Activated CD4-positive, alpha-beta T cell treated with anti-CD3 and anti-CD28 coated beads, Interleukin-2, amount 50 U/mL, for 48 hours (primary cell): ENCODE measurements at regions not wholly inside any gene's neighbourhood (a gene's known extent, or its start where the extent isn't known, plus 50 kb on each side); places are given as distances from the start of the nearest gene placed in this dataset.

Experiments used
- DNase-seq, 2 experiments: peaks; one replicate each; pipeline ENCODE4 v3.0.0-alpha.2; 2020

DNA sequence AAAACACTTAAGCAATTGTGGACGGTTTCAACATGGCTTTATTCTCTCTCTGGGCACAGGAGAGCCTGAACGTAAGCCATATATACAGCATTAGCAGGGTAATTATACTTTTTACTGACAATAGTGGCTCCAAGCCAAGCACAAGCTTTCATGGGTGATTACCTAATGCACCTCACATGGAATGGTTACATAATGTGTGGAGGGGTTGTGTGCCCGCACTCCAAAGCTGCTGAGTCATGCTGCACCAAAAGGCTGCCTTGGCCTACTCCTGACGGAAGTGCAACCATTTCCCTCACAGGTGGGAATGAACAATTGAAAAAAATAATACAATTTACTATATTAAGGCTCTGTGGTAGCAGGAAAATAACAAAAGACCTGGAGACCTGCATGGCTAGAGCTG, 86.5 kb upstream of the ATP10B start:
- DNase-seq: no peak

DNA sequence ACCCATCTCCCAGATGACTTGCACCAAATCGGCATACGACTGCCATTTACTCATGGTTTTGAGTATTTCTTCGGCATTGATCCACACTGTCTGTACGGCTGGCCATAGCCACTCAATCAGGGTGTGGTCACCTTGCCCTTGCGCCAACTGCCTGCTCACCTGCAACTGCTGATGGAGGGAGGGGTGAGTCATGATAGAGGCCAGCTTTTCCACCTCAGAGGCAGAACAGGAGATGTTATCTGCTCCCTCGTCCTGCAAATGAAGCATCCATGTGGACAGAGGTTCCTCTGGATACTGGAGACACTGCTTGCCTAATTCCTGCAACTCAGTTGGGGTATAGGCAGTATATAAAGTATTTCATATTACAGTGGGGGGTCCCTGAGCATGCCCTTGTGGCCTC, 85.6 kb upstream of the ATP10B start:
- no peak for DNase-seq

DNA sequence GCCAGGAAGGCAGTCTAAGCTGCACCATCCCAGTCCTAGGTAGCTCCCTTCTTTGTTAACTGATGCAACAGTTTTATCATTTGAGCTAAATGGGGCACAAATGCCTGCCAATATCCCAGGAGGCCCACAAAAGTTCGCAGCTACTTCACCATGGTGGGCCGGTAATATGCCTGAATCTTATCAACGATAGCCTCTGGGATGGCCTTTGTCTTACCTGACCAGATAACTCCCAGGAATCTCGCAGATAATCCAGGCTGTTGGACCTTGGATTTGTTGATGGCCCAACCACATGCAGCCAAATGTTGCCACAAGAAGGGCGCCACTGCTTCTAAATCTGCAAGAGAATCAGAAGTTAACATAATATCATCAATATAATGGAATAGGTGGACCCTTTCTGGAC, 83.8 kb upstream of the ATP10B start:
- no peak for DNase-seq

DNA sequence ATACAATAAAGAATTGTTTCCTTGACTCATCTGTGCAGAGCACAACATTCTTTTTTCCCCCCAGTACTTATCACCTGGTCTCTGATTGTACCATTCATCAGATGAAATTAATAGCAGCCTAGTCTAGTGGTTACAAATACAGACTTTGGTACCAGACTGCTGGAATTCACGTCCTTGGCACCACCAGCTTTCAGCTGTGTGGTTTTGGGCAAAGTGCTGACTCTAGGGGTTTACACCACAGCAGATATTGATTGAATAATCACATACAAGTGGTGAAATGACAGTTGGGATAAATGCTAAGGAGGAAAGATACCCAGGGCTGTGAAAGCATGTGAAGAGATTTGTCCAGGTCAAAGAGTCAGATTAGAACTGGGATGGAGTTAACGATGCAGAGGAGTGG, 79.3 kb upstream of the ATP10B start:
- DNase-seq: no peak

DNA sequence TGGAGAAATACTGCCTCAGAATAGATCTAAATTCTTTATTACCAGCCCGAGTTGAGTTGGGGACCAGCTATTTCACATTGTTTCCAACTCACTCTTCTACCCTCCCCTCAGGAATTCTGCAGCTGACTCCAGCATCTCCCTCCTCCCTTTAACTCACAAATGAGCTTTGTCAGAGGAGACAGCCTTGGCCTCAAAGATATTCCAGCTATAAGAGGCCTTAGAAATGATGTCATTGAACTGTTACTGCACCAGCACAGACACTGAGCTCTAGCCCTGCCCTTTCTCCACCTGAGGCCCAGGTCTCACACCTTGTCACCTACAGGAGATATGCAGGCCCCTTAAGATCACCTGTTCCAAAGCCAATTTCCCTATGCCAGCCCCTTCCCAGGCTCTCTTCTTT, 78.4 kb upstream of the ATP10B start:
- DNase-seq: no peak

DNA sequence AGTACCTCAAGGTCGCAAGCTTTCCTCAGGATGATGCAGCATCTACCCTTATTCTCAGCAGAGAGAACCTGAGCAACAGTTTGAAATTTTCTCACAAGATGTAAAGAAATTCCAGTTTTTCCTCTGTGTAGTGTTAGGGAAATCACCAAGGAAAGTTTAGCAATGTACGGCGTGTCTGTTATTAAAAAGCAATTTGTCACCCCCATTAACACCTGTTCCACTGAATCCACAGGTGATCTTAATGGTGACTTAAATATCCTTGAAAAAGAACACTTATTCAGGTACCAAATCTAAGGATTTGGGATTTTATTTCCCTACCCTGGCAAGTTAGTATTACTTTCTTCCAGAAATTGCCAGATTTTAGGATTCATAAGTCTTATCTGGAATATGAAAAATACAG, 77.9 kb upstream of the ATP10B start:
- DNase-seq: no peak

DNA sequence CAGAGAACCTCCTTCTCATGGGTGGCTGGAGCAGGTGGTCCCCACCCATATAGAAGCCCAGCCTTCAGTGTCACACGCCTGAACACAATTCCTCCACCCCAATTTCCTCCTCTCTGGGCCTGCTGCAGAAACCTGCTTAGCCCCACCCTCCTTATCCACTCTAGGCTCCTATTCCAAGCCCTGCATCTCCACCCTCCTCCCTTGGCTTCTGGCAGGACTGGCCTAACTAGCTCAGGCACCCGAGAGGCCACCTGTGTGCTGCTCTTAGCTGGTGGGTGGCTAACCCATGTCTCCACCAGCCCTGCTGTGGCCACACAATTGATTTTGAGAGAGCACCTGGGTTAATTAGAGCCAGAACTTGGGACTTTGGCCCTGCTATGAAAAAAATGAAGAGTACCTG, 77.3 kb upstream of the ATP10B start:
- no peak for DNase-seq

DNA sequence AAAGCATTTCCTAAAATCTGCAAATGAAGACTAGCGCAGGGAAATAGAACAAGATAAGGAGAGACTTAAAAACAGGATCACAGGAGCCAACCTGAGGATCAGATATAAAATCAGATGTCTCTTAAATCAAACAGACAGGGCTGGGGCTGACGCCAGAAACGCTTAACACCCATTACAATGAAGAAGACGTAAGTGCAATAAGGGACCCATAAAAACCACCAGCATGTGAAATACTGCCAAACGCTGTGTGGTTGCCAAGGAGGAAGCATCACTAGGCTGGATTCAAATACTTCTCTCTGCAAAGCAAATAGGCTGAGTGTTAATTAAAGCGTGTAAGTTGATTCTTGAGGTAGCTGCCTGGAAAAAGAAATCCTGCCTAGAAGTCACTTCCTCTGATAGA, 74.4 kb upstream of the ATP10B start:
- no peak for DNase-seq

DNA sequence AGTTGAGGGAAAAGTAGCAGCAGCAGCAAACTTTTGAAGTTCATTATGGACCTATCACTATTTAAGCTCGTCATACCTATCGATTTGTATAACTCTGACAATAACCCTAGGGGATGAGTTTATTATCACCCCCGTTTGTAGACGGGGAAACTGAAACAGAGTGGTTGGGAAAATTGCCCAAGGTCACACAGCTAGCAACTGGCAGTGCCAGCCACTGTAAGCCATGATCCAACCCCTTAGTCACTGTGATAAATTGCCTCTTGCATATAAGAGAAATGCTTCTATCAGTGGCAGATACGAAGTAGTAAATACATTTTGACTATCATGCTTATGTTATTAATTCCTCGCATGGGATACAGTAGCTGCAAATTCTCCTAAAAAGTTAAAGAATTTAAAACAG, 73.3 kb upstream of the ATP10B start:
- DNase-seq: no peak

DNA sequence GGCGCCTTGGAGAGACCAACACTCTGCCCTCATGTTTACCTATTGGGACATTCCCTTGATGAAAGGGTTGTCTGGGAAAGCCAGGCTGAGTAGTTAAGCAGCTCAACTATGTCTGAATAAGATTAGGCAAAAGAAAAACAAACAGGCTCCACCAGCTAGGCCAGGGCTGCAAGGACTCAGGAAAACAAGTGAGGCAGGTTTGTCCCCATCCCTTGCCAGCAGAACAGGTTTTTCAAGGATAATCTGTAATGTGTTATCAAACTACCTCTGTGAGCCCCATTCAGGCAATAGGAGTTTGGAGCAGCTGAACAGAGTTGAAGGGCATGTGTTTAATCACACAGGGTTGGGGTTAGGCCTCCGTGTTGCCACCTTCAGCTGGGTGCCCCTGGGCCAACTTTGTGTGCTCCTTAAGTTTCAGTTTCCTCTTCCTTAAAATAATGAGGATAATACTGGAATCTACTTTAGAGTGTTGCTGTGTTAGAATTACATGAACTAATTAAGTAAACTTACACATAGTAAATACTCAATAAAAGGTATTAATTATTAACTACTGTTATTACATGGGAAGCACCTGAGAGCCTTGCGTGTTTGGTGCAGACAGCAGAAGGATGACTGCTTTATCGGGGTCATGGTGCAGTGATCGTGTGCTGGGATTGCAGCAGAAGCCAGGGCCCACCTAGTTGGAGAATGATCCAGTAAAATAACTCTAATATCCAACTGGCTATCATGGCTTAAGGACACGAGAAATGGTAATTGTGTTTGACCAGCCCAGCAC, 72.1 kb upstream of the ATP10B start:
- no peak for DNase-seq

DNA sequence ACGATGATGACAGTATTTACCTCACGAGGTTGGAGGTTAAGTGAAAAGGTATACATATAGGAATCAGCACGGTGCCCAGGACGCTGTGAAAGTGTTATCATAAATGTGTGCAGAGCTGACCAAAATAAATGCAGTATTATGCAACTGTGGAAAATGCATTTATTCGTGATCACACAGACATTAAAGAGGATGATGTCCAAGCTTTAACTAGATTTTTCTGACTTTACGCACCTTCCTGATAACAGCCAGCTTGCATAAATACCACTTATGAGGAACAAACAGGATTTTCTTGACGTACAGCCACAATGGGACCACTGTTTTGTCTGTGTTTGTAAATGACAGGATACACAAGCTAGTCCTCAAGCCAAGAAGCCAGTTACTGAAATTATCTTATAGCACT, 71.4 kb upstream of the ATP10B start:
- DNase-seq: no peak

DNA sequence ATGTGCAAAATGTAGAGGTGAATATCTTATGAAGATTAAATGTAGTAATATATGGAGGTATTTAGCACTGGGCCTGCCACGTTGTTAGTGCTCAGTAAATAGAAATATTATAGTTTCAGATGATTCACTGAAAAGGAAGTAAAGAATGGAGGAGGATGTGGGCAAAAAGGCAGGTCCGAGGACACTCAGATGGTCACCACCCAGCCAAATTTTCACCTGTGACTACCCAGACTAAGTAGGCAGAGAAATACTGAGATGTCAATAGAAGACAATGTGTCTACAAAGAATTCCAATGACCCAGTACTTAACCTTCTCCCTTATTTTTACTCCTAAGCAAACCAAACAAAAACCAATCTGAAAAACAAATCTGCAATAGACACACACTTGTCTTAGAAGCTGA, 70.3 kb upstream of the ATP10B start:
- DNase-seq: no peak

DNA sequence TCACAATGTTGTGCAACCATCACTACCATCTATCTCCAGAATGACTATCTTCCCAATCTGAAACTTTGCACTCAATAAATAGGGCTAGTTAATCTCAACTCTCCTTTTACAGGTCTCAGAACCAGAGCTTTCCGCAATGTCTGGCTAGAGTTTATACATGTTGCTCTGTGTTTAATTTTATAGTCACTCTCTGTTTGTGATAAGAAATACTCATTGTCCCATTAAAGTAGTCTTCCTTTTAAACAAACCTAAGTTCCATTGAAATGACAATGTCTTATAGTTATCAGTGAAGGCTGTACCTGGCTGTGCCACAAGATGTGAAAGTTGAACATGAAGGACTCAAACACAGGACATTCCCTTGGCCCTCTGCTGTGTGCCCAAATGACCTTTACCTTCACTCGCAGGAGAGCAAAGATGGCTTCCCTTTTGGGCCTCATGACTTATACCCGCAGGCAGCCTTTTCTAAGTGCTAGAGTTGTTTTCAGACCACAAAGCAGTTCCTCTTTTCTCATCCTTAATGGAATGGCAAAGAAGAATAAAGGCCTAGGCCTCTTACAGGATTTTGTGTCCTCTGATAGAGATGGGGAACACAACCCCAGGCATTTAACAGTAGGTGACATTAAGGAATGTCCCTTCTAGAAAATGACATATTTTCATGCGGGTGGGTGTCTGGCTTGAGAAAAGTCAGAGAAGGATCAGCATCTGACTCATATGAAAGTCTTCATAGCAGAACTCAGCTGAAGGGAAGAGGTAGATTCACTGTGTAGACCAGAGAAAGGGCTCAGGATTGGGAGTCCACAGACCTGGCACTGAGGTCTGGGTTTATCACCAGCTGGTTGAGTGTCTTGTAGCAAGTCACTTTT, 69.6 kb upstream of the ATP10B start:
- no peak for DNase-seq

DNA sequence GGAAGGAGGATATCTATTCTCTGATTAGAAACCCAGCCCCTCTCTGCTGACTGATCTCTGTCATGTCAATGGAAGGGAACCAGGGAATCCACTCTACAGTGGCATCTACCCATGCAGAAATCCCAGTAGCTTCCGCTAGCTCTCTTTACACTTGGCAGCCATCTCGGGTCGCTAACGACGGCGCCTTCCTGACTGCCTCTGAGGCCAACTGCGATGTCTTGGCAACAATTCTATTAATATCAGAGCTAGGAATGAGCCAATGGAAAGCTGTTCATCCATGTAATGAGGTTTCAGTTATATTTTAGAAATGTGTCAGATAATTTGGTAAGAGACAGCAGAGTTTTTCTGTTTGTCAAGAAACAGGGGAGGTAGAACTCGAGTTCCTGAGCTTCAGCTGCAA, 67.6 kb upstream of the ATP10B start:
- DNase-seq: no peak

DNA sequence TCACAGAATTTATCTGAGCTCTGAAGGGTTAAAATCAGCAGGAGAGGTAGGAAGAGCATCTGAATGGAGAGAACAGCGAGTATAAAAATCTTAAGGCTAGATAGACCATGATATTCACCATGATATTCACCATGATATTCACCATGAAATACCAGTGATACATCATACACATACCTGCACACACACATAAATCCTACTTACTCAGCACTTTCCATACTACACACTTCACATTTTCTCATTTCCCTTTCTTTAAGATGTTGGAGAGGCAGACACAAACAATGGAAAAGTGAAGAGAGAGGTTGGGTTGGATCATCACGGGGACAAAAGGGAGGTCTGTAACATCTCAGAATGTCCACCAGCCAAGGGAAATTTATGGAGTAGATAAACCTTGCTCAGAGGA, 66.4 kb upstream of the ATP10B start:
- DNase-seq: no peak

DNA sequence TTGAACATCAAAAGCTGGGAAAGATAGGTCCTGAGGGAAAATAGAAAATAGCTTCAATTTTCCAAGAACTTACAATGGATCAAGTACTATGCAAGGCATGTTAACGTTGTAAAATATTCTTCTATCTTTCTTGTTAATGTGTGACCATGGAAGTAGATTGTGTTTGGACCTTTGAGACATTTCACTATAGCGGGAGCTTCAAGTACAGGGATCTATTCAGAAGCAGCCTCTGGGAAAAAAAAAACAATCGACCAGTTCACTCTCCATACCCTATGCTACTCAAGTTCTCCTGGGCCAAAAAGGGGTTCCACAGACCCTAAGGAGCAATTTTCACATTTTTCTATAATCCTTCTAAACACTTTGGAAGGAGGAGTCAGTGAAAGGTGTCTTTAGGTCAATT, 54.1 kb upstream of the ATP10B start:
- no peak for DNase-seq

DNA sequence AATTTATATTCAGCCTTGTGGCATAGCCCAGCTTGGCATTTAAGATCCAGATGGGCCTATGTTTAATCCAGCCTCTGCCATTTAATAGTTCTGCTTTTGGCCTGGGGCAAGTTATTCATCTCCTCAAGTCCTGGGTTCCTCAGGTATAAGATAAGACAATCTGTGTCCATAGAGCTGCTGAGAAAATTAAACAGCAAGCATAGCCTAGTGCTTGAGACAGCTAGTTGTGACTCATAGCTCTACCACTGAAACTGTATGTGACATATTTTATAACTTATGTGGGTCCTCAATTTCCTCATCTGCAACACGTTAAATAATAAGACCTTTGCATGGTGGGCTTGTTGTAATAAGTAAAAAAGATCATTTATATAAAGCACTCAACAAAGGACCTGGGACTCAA, 53.3 kb upstream of the ATP10B start:
- no peak for DNase-seq

DNA sequence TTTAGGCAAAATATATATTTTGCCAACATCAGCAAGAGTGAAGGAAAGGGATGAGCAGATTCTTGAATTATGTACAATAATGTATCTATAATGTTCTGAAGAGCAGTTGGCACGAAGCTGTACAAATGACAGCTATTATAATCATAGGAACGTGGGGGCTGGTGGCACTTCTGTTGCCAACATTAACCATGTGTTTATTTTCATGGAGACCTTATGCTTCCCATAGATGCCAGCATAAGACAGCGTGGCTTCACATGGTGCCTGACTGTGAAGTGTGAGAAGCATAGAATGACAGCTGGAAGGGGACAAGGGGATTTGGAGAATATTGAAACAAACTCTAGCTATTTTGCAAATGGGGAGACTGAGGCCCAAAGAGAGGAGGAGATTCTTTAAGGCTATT, 52.6 kb upstream of the ATP10B start:
- DNase-seq: no peak

DNA sequence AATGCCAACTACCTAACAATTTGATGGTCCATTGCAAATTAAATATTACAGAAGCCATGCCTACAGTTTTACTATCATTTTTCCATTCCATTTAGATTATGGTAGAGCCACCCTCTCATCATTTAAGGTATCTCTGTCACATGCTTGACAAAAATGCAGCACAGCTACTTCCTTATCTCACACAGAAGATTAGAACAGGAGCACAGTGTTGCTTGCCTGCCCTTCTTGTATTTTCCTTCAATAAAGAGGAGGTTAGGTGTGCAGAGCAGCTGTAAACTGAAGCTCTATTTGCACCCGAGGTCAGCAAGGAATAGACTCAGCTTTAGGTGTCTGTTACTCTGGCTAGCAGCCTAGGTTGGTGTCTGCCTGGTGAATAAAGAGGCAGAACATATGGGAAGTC, 51.5 kb upstream of the ATP10B start:
- no peak for DNase-seq

DNA sequence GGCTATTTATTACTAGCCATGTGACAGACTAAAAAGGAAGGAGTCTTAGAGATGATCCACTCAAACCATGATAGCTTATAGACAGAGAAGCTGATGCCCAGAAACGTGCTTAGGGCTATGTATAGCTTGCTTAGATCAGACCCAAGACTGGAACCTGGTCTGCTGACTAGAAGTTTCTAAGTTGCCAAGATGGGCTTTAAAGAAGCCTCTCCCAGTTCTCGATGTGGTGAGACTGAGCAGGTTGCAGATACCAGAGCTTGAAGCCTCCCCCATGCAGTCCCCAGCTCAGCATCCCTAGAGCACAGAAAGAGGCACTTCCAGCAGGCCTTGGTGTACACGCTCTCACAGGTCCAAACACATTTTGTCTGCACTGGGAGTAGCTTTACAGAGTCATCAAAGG, 51.1 kb upstream of the ATP10B start:
- no peak for DNase-seq
